CD4-positive, alpha-beta T cell treated with Interleukin-4 for 4 hours (primary cell): ENCODE measurements at regions not wholly inside any gene's neighbourhood (a gene's known extent, or its start where the extent isn't known, plus 50 kb on each side); places are given as distances from the start of the nearest gene placed in this dataset.

ENCODE experiments used
- DNase-seq: peaks from one replicate; pipeline ENCODE4 v3.0.0-alpha.2; 2020

DNA sequence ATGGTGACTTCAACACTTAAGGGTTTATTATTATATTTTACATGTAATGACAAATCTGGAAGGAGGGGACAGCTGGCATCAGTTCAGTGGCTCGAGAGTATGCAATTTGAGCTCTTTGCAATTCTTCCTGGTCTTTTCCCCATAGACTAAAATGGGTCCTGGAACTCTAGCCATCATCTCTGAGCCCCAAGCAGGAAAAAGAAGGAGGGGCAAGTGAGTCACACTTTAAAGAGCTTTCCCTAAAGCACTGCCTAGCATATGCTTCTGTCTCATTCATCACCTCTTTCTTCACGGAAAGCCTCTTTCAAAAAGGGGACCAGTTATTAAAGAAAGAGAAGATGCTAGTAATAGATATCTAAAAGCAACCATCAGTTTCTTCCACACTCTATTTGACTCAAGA is 466.3 kb downstream of the ZIC1 start:
- no peak for DNase-seq

DNA sequence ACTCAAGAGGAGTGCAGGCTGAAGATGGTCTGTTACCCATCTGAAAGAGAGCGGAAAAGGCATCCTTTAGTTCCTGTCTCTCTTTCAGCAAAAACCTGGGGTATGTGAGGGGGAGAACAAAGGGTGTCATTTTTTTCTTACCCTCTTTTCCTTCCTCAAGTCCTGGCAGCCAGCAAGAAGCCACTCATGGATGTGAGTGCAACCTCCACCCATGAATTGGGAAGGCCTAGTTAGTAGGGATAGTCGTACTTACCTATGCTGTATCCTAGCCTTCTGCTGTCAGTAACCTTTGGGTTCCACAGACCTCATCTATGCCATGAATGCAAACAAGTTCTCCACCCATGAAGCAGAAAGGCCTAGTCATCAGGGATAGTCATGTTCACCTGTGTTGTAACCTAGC is 472.8 kb downstream of the ZIC1 start:
- DNase-seq: no peak

DNA sequence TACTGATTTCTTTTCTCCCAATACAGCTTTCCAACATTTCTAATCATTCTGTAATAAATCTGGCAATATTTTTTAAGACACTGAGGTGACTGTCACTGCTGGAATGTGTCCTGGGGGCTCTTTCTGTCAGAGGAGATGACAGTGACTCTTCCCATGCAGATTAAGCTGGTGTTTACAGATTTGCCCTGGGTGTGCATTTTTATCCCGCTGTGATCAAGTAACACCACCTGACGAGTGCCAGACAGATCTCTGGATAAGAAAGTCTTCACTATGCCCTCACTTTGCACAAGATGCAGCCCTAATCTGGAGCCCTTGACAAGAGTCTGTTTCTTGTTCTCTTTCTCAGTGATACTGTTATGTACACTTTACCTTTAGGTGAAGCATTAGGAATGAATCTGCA is 477.7 kb downstream of the ZIC1 start:
- DNase-seq: no peak

DNA sequence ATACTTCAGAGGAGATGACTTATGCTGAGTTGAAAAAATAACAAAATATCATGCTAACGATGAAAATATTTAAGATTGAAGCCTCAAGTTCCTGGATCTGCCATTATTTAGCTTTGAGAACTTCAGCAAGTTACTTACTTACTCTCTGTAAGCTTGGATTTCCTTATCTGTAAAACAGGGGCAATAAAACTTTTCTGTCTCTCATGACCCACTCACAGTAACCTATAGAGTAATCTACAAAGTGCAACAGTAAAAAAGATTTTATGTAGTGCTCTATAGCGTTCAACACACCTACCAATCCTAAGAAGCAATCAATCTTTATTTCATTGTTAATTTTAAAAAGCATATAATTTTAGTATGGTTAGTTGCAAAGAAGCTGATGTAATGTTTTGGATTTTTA is 478.6 kb downstream of the ZIC1 start:
- DNase-seq: no peak

DNA sequence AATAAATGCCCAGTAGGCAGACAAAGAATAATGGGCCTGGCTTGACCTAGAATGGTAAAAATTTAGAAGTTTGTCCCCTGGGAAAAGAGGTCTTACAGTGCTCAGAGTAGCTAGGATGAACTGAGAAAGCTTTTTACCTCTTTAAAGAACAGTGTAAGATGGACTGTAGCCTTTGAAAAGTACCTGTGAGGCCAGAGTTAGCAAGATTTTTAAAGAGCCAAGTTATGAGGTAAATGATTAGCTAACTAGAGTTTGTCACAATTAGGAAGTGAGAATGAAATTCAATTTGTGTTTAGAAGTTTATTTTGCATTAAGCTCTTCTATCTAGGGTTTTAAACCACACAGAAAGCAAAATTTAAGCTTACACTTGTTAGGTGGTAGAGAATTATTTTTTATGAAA is 480.9 kb downstream of the ZIC1 start:
- no peak for DNase-seq

DNA sequence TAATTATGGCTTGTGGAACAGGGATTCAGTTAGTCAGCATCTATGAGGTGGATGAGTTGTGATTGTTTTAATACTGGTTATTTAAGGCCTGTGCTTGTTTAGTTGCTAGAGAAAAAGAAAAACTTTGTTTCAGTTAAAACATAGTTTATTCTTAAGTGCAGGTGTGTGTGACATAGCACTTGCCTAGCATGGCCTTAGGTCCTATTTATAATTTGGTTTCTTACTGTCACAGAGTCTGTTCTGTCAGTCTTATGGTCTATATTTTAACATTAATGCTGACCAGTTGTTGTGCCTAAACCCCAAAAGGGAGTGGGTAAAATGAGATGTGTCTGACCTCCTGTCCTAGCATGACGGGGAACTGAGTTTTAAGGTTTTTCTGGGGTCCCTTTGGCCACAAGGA is 486.3 kb downstream of the ZIC1 start:
- no peak for DNase-seq

DNA sequence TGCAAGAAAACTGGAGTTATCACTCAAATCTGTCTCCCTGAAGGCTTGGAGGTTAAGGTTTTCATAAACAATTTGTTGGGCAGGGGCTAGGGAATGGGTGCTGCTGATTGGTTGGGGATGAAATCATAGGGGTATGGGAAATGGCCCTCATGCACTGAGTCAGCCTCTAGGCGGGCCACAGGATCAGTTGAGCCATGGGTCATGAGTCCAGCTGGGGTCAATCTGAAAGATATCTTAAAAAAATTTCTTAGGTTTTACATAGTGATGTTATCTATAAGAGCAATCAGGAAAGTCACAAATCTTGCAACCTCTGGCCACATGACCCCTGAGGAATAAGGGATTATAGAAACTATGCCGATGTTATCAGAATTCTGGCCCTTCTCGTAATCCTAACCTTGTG is 491.7 kb downstream of the ZIC1 start:
- DNase-seq: no peak

DNA sequence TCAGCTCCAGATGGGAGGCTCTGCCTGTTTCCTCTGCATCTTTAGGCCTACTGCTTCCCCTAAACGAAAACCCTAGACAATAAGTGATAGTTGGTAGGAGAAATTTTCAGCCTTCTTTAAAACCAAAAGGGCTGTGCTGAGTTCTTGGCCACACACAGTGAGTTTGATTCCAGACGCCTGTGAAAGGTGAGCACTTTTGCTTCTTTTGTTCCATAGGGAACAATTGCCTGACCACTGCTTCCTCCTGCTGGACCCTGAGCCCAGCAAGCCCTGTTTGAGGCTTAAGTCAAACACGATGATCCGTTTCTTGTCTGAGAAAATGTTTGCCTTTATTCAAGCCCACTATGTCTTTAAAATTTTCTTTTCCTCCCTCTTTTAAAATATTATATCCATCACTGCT is 493.9 kb downstream of the ZIC1 start:
- no peak for DNase-seq

DNA sequence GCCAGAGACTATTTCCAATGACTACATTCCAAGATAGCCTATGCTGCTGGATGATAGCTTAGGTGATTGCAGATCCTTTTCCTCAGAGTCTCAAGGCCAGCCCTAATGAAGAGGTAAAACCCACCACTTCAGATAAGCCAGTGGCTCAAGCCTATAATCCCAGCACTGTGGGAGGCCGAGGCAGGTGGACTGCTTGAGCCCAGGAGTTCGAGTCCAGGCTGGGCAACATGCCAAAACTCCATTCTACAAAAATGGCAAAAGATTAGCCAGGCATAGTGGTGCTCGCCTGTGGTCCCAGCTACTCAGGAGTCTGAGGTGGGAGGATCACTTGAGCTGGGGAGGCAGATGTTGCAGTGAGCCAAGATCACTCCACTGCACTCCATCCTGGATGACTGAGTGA is 495.3 kb downstream of the ZIC1 start:
- no peak for DNase-seq

DNA sequence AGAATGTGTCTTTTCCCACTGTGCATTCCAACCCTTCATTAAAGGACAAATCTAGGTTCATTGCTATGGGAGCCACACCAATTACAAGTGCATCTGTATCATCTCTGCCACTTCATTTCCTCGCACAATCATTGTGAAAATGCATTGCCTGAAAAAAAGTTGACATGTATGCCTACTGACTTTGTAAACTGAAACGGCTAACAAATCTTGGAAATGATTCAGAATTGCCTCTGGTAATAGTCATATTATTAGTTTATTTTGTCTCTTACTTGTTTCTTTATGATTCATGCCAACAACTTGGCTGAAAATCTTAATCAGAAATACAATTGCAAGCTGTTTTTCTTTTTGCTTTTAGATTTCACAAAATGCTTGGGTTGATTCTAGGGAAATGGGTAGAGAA is 497.1 kb downstream of the ZIC1 start:
- no peak for DNase-seq

DNA sequence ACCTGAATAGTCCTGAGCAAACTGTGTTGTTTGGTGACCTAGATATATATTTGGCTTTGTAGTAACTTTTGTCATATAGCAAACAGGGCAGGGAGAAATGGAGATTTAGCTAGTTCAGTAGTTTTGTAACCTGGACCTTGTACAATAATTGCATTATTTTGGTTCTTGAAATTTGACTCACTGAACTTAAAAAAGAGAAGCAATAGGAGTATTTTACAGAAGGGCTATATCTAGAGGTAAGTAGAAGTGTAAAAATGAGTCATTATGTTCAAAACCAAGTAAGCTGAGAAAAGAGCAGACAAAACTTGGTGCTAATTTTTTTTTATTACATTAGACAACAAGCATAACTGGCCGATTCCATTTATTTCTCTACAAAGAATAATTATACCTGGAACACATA is 505.4 kb downstream of the ZIC1 start:
- DNase-seq: no peak

DNA sequence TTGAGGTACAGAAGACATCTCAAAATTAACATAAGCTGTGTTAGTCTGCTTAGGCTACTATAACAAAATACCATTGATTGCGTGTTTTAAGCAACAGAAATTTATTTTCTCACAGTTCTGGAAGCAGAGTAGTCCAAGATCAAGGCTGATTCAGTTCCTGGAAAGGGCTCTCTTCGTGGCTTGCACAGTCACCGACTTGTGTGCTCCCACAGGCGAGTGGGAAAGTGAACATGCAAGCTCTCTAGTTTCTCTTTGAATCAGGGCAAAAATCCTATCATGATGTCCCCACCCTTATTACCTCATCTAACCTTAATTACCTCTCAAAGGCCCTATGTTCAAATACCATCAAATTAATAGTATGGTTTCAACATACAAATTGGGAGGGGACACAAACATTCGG is 505.9 kb downstream of the ZIC1 start:
- DNase-seq: no peak

DNA sequence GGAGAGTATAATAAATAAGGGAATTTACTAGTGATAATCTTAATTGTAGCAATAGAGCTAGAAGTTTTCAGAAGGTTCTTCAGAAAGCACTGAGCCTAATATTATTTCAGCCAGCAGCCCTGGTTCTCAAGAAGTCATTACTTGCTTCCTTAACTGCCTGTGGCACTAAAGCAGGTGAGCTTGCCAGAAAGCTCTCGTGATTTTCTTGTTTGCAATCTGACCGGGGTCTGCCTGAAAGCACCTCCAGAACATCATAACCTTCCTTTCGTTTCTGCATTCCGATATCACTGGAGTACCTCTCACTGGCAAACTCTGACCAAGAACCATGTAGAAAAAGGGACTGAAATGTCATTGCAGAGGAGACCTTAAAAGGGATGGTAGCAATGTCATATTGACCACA is 510.3 kb downstream of the ZIC1 start:
- DNase-seq: no peak

DNA sequence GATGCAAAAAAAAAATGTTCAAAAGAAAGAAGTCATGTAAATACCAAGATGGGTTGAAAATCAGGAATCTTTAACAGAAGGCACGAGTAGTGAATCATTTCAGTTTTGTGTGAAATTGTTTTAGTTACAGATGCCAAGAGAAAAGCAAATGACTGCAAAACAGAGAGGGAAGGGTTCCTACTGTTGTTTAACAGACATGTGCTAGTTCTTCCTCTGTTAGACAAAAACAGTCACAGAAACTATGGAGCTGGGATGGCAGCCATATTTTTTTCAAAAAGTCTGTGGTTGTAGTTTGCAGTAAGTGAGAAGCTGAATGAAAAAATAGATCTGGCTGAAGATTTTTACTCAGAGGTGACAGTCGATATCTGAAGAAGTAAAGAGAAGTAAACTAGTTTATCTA is 511.9 kb downstream of the ZIC1 start:
- no peak for DNase-seq

DNA sequence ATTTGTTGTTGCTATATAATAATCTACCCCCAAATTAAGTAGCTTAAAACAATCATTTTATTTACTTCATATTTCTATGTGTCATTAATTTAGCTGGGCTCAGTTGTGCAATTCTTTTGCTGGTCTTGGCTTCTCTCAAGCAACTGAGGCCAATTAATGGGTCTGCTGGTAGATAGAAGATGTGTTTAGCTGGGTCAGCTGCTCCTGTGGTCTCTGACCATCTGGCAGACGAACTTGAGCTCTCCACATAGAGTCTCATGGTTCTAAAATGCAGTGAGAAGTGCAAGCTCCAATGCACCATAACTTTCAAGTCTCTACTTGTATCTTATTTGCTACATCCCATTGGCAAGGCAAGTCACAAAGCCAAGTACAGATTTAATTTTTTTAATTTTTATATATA is 515.6 kb downstream of the ZIC1 start:
- no peak for DNase-seq

DNA sequence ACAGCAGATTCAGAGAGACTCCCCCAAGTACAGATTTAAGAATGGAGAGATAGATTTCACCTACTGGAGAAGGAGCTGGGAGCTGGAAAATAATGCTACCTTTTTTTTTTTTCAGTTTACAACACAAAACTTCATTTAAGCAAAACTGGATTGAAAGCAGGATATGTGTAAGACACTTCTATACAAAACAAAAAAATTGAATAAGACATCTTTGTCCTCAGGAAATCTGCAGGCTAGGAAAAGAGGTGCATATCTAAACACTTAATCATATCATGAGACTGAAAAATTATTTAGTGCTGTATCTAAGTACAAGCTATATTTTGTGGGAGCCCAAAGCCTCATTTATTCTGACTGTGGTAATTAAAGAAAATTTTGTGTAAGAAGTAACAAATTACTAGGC is 516.1 kb downstream of the ZIC1 start:
- no peak for DNase-seq

DNA sequence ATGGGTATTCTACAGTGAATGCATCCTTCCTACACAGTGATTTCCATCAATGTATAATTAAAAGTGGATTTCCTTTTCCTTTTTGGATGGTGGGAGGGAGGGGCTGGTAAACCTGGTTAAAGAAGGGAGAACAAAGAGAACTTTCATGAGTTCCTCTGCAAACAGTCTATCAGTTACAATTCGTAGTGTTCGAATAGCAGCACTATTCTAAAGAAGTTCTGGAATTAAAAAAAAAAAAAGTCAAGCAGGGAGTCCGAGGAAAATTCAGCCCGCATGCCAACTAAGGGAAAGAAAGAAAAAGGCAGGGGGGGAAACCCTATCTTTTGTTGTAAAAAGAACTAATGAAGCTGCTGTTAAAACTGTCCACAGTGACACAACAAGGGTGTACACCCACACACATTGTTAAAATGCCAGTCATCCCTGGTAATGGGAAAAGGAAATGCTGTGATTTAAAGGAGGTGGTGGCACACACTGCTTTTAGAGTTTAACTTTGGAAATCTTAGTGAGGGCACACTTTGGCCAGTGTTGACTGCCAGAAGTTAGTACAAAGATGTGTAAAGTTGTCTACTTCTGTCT is 521.2 kb downstream of the ZIC1 start:
- DNase-seq: no peak

DNA sequence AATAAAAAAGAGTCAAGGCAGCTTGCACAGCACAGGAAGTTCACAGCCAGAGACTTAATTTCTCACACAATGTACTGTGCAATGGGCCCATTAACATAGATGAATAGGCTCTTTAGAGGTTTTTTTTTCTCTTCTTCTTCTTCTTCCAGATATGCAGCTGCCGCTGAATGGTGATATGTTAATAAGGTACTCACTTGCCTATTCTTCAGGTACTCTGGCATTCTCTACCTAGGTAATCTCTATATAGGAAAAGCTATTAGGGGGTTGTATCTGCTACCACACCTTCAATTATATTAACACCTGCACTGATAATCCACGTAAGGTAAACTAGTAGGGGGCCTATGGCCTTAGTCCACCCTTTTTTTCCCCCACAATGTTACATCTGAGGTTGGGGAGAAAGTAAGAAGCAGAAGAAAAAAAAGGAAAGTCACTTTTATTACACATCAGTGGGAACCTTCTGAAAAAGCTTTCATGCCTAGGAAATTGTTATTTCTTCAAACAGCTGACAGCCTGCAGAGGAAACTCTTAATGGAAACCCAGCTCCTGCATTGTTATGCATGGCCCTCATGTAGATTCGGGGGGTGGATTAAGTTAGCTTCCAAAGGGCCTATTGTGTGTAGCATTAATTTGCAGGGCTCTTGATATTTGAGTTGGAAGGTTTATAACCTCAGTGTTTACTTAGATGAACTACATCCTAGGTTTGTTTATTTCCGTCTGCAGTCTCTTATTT is 525.5 kb downstream of the ZIC1 start:
- no peak for DNase-seq

DNA sequence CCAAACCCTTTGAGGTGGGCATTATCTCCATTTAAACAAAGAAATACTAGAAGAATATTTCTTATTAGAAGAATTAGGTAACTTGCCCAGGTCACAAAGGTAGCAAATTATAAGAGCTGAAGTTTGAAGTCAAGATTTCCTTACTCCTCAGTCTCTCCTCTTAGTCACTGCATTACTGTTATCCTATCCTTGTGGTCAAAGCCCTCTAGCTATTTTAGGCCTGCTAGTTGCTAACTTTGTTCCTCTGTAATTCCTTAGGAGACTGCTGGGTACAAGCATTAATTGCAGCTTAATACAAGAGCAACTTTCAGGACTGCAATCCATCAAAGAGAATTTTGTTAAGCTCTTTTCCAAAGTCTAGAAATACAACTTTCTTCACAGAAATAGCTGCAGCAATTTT is 528.2 kb downstream of the ZIC1 start:
- DNase-seq: no peak

DNA sequence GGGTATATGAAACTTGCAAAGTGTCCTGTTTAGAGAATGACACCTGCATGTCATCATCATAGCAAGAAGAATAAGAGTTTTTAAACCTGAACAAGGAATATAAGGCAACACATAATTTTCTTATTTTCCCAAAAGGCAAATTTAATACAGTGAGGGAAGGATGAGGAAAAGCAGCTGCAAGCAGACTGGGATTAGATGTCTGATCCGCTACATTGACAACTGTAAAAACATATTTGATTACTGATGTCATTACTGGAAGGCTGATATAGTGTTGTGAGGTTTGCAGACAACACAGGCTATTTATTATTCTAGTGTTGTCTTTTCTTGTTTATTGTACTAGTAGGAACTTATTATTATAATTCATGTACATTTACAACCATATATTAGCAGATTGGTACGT is 528.7 kb downstream of the ZIC1 start:
- no peak for DNase-seq

DNA sequence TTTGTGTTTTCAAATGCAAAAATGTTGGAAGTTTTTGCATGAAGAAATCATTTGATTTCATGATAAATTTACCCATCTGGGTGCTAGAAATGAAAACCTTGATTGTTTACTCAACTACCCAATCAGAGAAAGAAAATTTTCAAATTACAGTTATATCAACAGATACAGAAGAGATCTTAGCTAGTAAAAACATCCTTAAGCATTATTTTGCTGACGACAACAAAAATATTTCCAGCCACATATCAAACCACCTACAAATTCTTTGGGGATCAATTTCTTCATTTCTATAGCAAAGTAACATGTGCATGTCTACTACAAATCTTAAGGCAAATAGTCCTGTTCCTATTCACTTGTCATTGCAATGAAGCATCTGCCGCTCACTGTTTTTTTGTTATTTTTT is 530.3 kb downstream of the ZIC1 start:
- DNase-seq: no peak

DNA sequence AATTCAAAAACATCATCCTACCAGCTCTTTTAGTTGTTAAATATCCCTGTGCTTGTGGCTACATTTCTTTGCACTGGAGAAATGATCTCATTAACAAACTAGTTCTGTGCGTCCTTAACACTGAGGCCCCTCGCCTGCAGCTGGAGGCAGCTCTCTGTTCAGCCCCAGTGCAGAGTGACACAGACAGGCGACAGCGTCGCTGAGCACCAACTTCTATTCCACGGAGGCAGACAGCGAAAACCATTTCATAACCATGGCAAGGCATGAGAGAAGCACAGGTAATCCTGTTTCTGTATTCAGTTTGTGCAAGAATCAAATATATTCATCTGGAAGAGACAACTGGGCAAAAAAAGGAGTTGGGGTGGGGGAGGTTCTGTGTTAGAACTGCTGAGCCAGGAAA is 530.7 kb downstream of the ZIC1 start:
- no peak for DNase-seq

DNA sequence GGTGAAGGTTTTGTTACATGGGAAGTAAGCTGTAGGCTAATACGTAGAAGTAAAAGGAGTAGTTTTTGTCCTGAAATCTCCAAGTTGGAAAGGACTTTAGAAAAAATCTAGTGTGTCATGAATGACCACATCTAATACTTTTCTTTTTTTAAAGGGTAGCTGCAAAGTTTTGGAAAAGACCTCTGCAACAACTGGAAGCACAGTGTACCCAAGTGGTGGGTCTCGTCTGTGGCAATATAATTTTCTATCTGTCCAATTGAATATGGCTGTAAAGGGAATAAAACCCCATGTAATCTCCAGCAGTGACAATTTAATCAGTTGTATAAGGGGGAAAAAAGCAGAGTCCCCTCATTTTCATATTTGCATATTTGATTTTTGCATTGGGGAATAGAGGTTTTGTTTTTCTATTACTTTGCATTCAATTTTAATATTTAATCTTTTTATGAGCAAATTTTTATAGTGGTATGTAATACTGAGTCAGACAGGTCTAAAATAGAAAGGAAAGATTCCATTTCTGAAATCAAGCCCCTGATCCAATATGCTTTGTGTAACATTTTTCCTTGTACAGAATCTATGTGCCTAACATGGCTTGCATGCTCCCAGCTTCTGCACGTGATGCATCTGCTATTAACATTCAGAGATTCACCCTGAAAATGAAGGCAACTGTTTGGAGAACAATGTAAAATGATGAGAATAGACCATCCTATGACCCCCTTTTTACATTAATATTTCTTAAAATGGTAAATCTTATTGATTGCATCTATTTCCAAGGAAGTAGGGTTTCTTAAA is 531.4 kb downstream of the ZIC1 start:
- no peak for DNase-seq

DNA sequence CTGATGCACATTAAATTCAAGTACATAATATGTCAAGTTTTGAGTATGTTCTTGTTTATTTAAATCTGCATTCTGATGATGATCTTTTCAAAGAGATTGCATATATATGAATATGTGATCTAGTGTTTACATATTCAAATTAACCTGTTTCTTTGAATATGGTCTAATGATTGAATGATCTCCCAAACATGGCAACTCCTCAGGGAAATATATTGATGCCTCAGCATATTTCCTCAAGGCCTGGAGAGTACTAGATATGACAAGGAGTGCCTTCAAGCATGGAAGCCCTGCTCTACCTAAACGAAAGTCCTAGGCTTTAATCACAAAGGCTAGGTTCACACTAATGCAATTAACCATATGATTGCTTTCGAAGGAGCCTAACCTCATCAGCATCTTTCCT is 532.8 kb downstream of the ZIC1 start:
- no peak for DNase-seq
